ENCODE measurements at regions not wholly inside any gene's neighbourhood (a gene's known extent, or its start where the extent isn't known, plus 50 kb on each side); places are given as distances from the start of the nearest gene placed in this dataset.

DNA sequence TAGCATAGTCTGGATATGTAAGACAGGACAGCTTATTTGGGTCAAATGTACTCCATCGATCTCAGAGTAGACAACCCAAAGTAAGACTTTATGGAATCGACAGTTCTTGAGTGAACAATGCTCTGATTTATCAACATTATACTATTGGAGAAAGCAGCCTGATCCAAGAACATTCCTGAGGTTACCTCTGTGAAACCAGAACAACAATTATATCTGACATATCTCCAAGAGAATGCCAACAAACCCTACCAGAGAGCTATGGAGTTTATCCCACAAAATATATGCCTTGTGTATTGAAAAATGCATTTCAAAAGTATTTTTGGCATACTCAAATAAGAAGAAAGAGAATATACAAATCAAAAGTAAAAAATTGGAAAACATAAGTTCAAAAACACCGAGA is 1985.9 kb downstream of the EFNA5 start:
- TF ChIP-seq GATA3 (IDR thresholded peaks at IDR 0.05; ENCODE audit: low read depth, low read length) (no peak), GATA2 (IDR thresholded peaks at IDR 0.05; ENCODE audit: low read depth, low read length) (no peak)
